ENCODE measurements at regions not wholly inside any gene's neighbourhood (a gene's known extent, or its start where the extent isn't known, plus 50 kb on each side); places are given as distances from the start of the nearest gene placed in this dataset.

- DNase-seq (no peak), ATAC-seq (no peak)
- Histone ChIP-seq H3K36me3 (ENCODE audit: control insufficient read depth, insufficient read depth, low read length) (no peaks in the 10 kb centered on the region), H3K9me3 (ENCODE audit: control insufficient read depth, insufficient read depth, low read length) (no peaks in the 10 kb centered on the region), H3K4me1 (ENCODE audit: control insufficient read depth, insufficient read depth, low read length) (peaks cover 8% of the 10 kb centered on the region), H3K27ac (ENCODE audit: low read length) (no peak overlapping the region), H3K4me3 (ENCODE audit: low read length) (no peak overlapping the region), H3K27me3 (ENCODE audit: control insufficient read depth, insufficient read depth, low read length) (peaks cover 22% of the 10 kb centered on the region)
- H3K27me3 Mint-ChIP-seq (ENCODE audit: low read depth in 2 of 2): peaks cover 37 to 73% of the 10 kb centered on the region in 2 donors
- WGBS (ENCODE audit: insufficient coverage): 67% methylated on average over 2 of the region's 2 CpGs
- H3K27ac Mint-ChIP-seq: no peak overlapping the region
- no peaks in the 10 kb centered on the region for H3K9me3 Mint-ChIP-seq
- intact Hi-C loops (cut with micrococcal nuclease): no loop called here
- no peak overlapping the region for H3K4me3 Mint-ChIP-seq
- no peak for TF ChIP-seq CTCF (IDR thresholded peaks at IDR 0.05)
- H3K36me3 Mint-ChIP-seq: peaks cover 8% of the 10 kb centered on the region
- peaks cover 0 to 7% of the 10 kb centered on the region in 2 donors for H3K4me1 Mint-ChIP-seq
Measured at GRCh38 chr13:74570834-74571233, 436.6 kb upstream of the KLF12 start.

GRCh38 chr13:74570046-74570445, 435.8 kb upstream of the KLF12 start:
- intact Hi-C loops (cut with micrococcal nuclease): no loop called here
- ATAC-seq: no peak
- H3K9me3 Mint-ChIP-seq: no peaks in the 10 kb centered on the region

DNA sequence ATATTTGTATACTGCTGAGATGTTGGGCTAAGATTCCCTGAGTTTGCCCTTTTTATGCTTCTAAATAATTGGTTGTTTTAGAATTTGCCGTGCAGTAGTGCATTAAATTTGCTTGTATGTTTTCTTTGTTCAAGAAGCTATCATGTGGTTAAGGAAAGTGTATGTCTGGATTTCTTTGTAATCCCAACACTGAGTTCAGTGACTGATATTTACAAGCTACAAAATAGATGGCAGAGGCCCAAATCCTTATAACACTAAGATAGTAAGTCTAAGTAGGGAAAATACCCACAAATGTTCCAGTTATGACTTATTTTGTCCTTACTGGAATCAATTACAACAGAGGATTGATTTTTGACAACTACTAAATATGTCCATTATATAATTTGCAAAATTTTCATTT, 435.0 kb upstream of the KLF12 start:
- no peak overlapping the region for H3K4me3 Mint-ChIP-seq
- no peak for TF ChIP-seq CTCF (IDR thresholded peaks at IDR 0.05)
- H3K36me3 Mint-ChIP-seq: peaks cover 8% of the 10 kb centered on the region
- Histone ChIP-seq H3K27me3 (ENCODE audit: control insufficient read depth, insufficient read depth, low read length) (peaks cover 9% of the 10 kb centered on the region), H3K4me1 (ENCODE audit: control insufficient read depth, insufficient read depth, low read length) (no peaks in the 10 kb centered on the region), H3K9me3 (ENCODE audit: control insufficient read depth, insufficient read depth, low read length) (no peaks in the 10 kb centered on the region), H3K36me3 (ENCODE audit: control insufficient read depth, insufficient read depth, low read length) (no peaks in the 10 kb centered on the region), H3K4me3 (ENCODE audit: low read length) (no peak overlapping the region), H3K27ac (ENCODE audit: low read length) (no peak overlapping the region)
- DNase-seq (no peak), ATAC-seq (no peak)
- no peaks in the 10 kb centered on the region for H3K9me3 Mint-ChIP-seq
- WGBS (ENCODE audit: insufficient coverage): 0% methylated on average over 1 of the region's 1 CpG
- intact Hi-C loops (cut with micrococcal nuclease): no loop called here
- no peak overlapping the region for H3K27ac Mint-ChIP-seq
- H3K4me1 Mint-ChIP-seq: no peaks in the 10 kb centered on the region
- H3K27me3 Mint-ChIP-seq (ENCODE audit: low read depth in 2 of 2): peaks cover 30 to 70% of the 10 kb centered on the region in 2 donors

More at GRCh38 chr13:74570046-74570445, 435.8 kb upstream of the KLF12 start:
- TF ChIP-seq CTCF (IDR thresholded peaks at IDR 0.05): no peak
- Mint-ChIP-seq H3K4me1 (peaks cover 0 to 1% of the 10 kb centered on the region in 2 donors), H3K36me3 (peaks cover 8% of the 10 kb centered on the region), H3K27ac (no peak overlapping the region), H3K27me3 (ENCODE audit: low read depth in 2 of 2) (peaks cover 35 to 78% of the 10 kb centered on the region in 2 donors), H3K4me3 (no peak overlapping the region)
- H3K4me3 ChIP-seq (ENCODE audit: low read length): no peak overlapping the region
- H3K36me3 ChIP-seq (ENCODE audit: control insufficient read depth, insufficient read depth, low read length): no peaks in the 10 kb centered on the region
- H3K27ac ChIP-seq (ENCODE audit: low read length): no peak overlapping the region
- no peak for DNase-seq
- WGBS (ENCODE audit: insufficient coverage): 88% methylated on average over 1 of the region's 1 CpG
- H3K9me3 ChIP-seq (ENCODE audit: control insufficient read depth, insufficient read depth, low read length): no peaks in the 10 kb centered on the region
- peaks cover 1% of the 10 kb centered on the region for H3K4me1 ChIP-seq (ENCODE audit: control insufficient read depth, insufficient read depth, low read length)
- peaks cover 17% of the 10 kb centered on the region for H3K27me3 ChIP-seq (ENCODE audit: control insufficient read depth, insufficient read depth, low read length)

- Mint-ChIP-seq H3K9me3 (no peaks in the 10 kb centered on the region), H3K4me1 (no peaks in the 10 kb centered on the region), H3K36me3 (peaks cover 8% of the 10 kb centered on the region), H3K4me3 (no peak overlapping the region), H3K27ac (no peak overlapping the region), H3K27me3 (ENCODE audit: low read depth in 2 of 2) (peaks cover 26 to 62% of the 10 kb centered on the region in 2 donors)
- Histone ChIP-seq H3K4me1 (ENCODE audit: control insufficient read depth, insufficient read depth, low read length) (no peaks in the 10 kb centered on the region), H3K4me3 (ENCODE audit: low read length) (no peak overlapping the region), H3K36me3 (ENCODE audit: control insufficient read depth, insufficient read depth, low read length) (no peaks in the 10 kb centered on the region), H3K27ac (ENCODE audit: low read length) (no peak overlapping the region), H3K27me3 (ENCODE audit: control insufficient read depth, insufficient read depth, low read length) (peaks cover 5% of the 10 kb centered on the region), H3K9me3 (ENCODE audit: control insufficient read depth, insufficient read depth, low read length) (no peaks in the 10 kb centered on the region)
- intact Hi-C loops (cut with micrococcal nuclease): no loop called here
- TF ChIP-seq CTCF (IDR thresholded peaks at IDR 0.05): no peak
- WGBS (ENCODE audit: insufficient coverage): 80% methylated on average over 1 of the region's 3 CpGs
- ATAC-seq: no peak
- DNase-seq: no peak
Measured at GRCh38 chr13:74567485-74567884, 433.3 kb upstream of the KLF12 start.
